ENCODE measurements at regions not wholly inside any gene's neighbourhood (a gene's known extent, or its start where the extent isn't known, plus 50 kb on each side); places are given as distances from the start of the nearest gene placed in this dataset.
"Not testable (repeated sequence)": the region's sequence is repeated elsewhere in the genome, so short reads cannot be mapped to it uniquely, and the experiment has no call there.

- no peak for DNase-seq
These were observed 229.8 kb upstream of the TEX13C start for GRCh38 chrX:125089761-125090445.

- no peak for DNase-seq
These were observed 225.8 kb upstream of the TEX13C start for GRCh38 chrX:125093852-125094251.

GRCh38 chrX:125094901-125095300, 224.8 kb upstream of the TEX13C start:
- DNase-seq, result no peak

- no peak for DNase-seq
These were observed 223.2 kb upstream of the TEX13C start for GRCh38 chrX:125096469-125096868.

- DNase-seq, result no peak
These were observed 222.8 kb upstream of the TEX13C start for GRCh38 chrX:125096870-125097269.

GRCh38 chrX:125101971-125102755, 217.5 kb upstream of the TEX13C start:
- DNase-seq, result no peak

- DNase-seq, result no peak
These were observed 216.0 kb upstream of the TEX13C start for GRCh38 chrX:125103693-125104092.

GRCh38 chrX:125108921-125109320, 210.8 kb upstream of the TEX13C start:
- no peak for DNase-seq

GRCh38 chrX:125131164-125131563, 188.5 kb upstream of the TEX13C start:
- DNase-seq, result no peak

GRCh38 chrX:125132274-125132673, 187.4 kb upstream of the TEX13C start:
- no peak for DNase-seq

GRCh38 chrX:125137521-125137920, 182.2 kb upstream of the TEX13C start:
- no peak for DNase-seq

- DNase-seq, result no peak
These were observed 169.4 kb upstream of the TEX13C start for GRCh38 chrX:125150231-125150630.

GRCh38 chrX:125151146-125151545, 168.5 kb upstream of the TEX13C start:
- no peak for DNase-seq

- no peak for DNase-seq
These were observed 167.7 kb upstream of the TEX13C start for GRCh38 chrX:125152011-125152410.

GRCh38 chrX:125153621-125154020, 166.1 kb upstream of the TEX13C start:
- no peak for DNase-seq

- not testable (repeated sequence) for DNase-seq
These were observed 165.1 kb upstream of the TEX13C start for GRCh38 chrX:125154288-125155257.

GRCh38 chrX:125155296-125156033, 164.2 kb upstream of the TEX13C start:
- not testable (repeated sequence) for DNase-seq

GRCh38 chrX:125170459-125170858, 149.2 kb upstream of the TEX13C start:
- no peak for DNase-seq

- no peak for DNase-seq
These were observed 147.1 kb upstream of the TEX13C start for GRCh38 chrX:125172531-125172930.

- DNase-seq, result no peak
These were observed 143.6 kb upstream of the TEX13C start for GRCh38 chrX:125175991-125176584.

- no peak for DNase-seq
These were observed 125.8 kb upstream of the TEX13C start for GRCh38 chrX:125193921-125194320.

- DNase-seq, result no peak
These were observed 121.1 kb upstream of the TEX13C start for GRCh38 chrX:125198546-125198945.
